ENCODE measurements at regions not wholly inside any gene's neighbourhood (a gene's known extent, or its start where the extent isn't known, plus 50 kb on each side); places are given as distances from the start of the nearest gene placed in this dataset.
A peak's percentile ranks its signal among the peaks of the same experiment; 100 is the strongest.

DNA sequence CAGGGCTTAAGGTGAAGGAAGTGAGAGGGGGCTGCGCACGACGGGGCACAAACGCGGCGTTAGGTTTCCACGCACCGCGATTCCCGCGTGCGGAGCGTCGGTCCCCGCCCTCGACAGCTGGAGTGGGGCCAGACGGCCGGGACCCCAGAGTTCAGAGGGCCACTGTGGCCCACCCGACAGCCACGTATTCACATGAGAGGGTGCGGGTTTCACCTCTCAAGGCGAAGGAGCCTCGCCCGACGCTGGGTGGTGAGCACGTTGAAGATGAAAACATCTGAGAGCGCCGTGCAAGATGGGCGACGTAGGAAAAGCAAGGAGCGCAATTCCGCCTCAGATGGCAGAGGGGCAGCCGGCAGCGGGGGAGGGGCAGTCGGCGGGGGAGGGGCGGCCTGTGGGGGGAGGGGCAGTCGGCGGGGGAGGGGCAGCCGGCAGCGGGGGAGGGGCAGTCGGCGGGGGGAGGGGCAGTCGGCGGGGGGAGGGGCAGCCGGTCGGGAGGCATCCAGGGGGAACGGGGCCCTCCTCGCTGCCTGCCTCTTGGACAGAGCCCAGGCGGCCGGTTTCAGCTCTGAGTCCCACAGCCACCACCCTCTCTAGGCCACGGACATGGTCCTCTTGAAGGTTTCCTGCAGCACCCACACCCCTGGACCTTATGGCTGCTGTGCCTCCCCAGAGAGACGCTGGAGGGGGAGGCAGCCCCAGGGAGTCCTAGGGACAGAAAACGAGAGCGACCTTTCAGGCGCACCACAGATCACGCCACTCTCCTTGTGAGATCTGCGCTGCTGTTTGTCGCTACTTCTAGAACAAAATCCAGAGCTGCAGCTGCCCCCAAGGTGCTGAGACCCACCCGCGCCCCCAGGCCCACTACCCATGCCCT lies 113.7 kb downstream of the DLL1 start:
- DNase-seq: peak; percentile 77

DNA sequence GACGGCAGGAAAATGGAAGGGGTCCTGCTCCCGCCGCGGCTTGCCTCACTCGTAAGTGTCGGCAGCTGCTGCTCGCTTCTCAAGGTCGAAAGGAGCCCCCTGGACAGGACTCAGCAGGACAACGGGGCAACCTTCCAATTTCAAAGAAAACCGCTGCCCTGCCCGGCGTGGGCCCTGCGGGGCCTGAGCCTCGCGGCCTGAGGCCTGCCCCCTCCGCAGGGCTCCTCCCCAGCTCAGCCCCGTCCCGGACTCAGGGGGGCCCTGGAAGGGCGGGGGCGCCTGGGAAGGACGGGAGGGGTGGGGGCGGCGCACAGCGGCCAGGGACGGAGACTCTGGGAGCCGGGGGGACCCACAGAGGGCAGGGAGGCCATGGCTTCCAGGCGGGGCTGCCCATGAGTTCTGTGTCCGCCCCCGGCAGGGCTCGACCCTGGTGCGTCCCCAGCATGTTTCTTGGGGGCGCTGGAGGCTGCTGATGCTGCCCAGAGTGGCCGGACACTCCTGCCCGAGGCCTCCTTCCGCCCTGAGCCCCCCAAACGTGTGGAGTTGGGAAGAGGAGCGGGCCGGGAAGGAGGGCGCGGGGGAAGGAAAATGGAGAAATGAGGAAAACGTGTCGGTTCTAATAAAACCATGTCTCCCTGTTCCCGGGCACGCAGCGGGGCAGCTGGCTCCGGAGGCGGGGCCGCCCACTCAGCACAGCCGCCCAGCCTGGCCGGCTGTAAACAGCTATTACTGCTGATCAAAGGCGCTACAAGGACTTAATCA lies 114.6 kb downstream of the DLL1 start:
- peak; percentile 94 for DNase-seq

DNA sequence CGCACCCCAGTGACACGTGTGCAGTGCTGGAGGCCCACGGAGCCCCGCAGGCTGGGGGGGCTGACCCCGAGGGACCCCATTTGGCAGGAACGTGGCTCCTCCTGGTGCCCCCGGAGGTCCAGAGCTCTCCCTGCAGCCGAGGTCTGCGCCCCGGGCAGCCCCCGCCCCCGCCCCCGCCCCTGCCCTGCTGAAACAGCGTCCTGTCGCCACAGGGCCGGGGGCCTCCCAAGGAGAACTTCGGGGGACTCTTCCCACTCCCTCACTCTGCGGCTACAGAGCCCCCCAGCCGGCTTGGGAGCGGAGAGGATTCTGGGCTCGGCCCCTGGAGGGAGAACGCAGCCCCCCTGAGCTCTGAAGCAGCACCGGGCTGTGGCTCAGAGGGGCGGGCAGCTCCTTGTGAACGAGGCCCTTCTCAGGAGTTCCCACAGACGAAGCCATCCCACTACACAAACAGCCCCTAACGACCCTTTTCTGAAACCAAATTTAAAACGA lies 115.2 kb downstream of the DLL1 start:
- no peak for DNase-seq

DNA sequence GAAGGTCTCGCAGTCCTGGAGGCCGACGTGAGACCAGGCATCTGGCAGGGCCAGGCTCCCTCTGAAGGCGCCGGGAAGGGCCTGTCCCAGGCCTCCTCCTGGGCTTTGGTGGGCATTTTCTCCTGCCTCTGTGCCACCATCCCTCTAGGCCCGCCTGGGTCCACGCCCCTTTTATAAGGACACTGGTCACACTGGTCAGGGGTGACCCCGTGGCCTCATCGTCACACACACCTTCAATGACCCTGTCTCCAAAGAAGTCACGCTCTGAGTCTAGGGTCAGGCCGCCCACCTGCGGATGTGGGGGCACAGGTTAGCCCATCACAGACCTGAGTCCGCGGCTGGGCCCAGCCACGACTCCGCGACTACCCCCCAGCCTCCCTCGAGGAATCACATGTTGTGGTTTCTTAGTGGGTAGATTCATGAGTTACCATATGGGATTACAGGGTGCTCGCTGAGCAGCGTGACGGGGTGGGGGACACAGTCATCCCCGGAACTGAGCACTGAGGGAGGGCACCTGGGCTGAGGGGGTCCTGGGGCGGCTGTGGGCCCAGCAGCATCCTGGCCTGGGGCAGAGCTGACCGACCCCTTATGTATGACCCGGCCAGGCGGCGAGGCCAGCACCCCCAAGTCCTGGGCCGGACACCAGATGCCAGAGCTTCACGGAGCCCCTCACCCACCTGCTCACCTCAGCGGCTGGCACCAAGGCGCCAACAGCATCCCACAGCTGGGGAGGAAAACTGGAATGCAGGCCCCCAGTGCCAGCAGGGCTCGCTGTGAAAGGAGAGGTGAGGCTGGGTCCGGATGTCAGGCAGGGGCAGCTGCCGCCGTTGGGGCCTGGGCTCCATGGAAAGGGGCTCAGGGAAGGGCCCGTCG lies 115.9 kb downstream of the DLL1 start:
- DNase-seq: no peak

DNA sequence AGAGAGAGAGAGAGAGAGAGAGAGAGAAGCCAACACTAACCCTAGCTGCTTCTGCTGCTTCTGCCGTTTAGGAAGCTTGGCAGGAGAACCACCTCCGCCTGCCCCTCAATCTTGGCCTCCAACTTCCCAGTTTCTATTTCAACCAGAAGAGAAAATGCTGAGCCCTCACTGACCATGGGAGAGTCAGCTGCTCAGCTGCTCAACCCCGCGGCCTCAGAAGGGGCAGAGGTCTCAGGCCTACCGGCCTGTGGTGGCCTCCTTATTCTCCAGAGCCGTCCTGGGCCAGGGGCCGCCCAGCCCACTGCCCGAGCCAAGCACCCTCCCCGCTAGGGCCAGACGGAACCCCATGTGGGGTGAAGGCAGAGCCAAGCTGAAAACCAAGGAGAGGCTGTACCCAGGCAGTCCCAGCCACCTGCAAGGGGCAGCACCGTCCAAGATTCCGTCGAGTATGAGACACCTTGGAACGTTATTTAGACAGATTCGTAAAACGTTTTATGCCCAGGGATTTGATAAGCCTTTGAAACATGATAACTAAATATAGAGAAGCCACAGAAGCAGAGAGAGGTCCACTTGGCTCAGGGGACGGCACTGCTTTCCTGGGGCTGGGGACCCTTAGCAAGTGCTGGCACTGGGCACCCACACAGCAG lies 116.6 kb downstream of the DLL1 start:
- no peak for DNase-seq

DNA sequence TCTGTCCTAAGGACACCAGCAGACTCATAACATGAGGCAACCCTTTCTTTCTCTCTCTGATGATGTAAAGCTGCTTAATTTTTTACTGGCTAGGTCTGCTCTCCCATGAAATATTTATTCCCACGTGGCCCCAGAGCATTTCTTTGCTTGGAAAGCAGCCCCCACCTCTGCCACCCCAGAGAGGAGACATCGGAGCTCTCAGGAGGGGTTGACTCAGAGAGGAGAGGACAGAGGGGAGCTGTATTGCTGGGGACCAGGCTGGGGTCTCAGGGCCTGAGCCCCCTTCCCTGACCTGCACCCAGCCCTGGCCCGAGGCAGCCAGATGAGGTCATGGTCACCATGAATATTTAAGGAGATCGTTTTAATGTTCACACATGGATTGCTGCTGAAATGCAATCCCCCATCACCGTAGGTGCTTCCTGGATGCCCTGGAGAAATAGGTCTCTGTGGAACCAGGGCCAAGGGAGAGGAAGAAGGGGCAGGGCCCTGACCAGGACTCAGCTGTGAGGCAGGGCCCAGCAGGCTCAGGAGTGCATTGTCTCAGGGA lies 117.5 kb downstream of the DLL1 start:
- peak; percentile 34 for DNase-seq

DNA sequence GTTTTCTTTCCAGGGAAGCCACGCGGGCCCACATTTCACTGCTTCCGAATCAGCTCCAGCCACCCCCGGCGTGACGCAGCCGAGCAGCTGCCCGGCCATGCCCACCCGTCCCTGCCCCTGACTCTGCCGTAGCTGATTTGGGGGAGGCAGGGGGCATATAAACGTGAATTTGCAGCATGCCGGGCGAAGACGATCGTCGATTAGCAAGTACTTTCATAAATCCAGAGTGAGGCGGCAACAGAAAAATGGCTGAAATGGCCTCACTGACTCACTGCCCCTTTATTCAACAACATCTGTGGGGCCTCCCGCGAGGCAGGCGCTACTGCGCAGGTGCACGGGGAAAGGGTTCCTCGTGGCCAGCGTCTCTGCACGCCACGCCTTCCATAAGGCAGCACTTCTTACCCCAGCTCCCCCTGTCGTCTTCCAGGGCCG lies 118.0 kb downstream of the DLL1 start:
- no peak for DNase-seq

DNA sequence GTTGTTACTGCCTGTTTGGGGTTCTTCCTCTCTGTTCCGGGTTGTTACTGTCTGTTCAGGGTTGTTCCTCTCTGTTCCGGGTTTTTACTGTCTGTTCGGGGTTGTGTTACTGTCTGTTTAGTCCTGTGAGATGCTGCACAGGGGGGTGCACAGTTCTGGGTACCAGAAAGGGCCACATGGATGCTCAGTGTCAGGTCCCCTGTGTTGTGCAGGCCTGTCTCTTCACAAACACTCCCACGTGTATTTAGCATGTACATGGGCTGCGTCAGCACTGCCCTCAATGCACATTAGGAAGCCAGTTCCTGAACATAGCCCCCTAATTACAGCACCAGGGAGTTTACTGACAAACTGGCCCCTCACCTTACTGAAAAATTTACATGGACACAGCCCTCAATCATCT lies 118.5 kb downstream of the DLL1 start:
- no peak for DNase-seq

DNA sequence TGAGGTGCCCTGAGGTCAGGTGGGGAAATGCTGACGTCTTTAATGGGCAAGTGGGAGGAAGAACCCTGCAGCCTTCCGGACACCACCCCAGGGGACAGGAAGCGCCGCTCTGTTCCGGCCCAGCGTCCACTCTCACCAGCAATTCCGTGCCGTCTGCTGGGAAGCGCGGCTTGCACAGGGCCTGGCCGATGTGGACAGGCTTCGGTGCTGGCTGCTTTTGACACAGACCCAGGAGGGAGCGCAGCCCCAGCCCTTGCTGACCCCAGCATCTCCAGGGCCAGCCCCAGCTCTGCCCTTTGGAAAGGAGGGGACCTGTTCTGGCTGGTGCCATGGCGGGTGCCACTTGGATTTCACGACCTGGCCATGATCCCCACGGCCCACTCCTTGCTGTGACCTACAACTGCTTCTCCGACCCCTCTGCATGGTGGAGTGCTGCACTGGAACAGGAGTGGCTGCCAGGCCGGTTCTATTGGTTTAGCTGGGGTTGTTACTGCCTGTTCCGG lies 123.2 kb downstream of the DLL1 start:
- no peak for DNase-seq

DNA sequence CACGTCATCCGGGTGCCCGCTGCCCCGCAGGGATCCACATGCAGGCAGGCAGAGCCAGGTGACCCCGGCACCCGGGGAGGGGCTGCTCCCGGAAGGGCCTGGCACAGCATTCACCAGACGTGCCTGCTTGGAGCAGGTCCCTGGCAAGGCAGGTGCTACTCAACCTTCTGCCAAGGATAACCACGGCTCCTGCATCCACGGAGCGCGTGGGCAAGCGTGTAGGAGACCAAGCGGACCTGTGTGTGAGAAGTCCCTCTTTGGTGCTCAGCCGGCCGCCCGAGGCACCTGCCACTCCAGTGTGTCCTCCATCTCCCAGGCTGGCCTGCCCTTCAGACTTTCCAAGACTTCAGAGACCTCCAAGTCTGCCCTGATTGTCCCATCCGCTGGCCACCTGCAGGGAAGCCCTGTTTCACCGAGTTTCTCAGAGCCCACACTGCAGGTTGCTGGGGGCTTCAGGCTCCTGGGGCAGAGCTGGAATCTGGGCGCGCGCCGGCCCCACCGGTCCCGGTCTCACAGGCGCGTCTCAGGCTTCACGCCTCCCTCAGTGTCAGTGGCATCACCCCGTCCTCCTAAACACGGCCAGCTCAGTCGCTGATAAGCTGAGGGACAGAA lies 124.3 kb downstream of the DLL1 start:
- no peak for DNase-seq

DNA sequence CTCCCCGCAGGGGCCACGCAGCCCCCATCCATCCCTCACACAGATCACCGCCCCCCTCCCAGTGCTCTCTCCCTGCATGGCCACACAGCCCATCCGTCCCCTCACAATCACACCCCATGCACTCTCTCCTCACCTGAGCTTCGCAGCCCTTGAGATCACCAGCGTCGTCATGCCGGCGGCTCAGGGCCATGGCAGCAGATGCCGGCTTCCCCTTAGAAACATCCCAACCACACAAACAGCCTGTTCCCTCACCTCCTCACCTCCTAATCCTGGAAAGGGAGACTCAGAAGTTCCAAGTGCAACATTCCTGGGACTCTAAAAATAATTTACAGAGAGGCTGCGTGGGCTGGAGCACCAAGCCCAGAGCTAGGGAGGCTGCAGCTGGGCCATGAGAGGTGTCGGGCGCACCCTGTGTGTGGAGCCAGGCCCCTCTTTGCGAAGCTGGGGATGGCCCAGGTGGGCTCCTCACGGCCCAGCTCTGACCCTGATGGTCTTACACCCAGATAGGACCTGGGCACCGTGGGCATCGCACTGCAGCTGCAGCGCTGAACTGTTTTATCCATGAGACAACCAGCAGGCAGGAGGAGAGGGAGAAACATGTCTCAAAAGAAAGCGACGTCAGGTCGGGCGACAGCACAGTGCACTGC lies 125.3 kb downstream of the DLL1 start:
- no peak for DNase-seq

DNA sequence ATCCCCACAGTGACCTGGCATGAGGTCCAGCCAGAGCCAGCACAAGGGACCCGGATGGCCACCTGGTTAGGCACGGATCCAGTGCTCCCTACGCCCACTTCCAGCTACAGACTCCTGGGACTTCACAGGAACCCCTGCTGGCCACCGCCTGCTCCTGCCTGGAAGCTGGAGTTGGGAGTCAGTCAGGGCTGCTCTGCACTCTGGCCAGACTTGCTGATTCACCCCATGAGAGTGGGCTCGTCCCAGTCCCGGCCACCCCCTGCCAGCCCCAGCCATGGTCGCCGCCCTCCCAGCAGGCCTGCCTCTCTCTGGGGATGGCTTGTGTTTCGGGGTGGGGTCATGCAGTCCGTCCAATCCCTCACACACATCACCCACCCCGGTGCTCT lies 125.8 kb downstream of the DLL1 start:
- DNase-seq: peak; percentile 33

DNA sequence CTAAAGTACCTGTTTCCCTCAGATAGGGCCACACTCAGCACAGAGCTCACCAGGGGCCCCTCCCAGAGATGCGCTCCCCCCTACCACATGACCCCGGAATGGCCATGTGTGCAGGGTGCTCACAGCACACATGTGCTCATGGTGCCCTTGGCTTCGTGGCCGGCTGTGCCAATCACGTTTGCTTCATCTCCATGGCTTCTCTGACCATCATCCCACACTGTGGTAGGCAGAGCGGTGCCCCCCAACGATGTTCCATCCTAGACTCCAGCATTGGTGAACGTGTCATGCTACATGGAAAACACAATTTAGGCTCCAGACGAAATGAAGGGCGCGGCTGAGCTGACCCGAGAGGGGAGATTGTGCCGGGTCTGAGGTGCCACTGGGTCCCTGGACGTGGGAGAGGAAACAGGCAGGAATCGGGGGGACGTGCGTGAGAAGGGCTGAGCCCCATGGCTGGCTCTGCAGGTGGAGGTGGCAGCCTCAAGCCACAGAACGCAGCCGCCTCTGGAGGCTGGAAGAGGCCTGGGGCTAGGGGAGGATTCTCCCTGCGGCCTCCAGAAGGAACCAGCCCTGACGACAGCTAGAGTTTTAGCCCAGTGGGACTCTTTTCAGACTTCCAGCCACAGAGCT lies 126.5 kb downstream of the DLL1 start:
- DNase-seq: no peak

DNA sequence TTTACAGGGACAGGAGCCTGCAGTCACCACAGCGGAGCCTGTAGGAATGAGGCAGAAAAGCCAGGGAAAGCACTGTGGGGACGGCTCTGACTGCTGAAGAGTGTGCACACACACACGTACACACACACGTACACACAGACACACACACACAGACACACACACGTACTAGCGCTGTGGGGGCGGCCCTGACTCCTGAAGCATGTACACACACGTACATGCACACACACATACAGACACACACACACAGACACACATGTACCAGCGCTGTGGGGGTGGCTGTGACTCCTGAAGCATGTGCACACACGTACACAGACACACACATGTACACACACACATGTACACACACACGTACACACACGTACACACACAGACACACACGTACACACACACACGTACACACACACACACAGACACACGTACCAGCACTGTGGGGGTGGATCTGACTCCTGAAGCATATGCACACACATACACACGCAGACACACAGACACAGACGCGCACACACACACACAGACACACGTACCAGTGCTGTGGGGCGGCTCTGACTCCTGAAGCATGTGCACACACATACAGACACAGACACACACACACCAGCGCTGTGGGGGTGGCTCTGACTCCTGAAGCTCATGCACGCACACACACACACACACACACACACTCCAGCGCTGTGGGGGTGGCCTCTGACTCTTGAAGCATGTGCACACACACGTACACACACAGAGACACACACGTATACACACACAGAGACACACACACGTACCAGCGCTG lies 127.3 kb downstream of the DLL1 start:
- no peak for DNase-seq

DNA sequence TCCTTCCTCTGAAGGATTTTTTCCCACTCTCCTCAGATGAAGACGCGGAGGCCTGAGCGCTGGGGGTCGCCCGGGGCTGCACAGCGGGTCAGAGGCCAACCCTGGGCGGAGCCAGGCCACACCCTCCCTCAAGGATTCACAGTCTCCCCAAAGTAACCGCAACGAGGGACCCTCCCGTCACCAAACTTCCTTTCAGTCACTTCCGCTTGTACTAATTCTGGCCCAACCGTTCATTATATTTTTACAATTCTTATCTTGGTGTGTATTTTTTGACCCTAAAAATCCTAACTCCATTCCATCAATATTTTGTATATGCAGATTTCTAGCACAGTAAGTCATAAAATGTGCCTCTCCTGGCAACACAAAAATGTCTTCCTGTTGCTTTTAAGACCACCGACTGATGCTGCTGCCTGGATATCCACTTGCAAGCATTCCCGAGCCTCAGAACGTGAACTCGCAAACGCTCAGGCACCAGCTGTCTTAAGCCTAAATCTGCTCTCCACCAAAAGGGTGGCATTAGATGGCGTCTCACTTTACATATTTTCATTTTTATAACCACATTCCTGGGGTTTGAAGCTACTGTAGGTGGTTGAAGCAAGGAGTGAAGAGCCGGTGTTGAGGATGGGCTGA lies 128.0 kb downstream of the DLL1 start:
- no peak for DNase-seq

DNA sequence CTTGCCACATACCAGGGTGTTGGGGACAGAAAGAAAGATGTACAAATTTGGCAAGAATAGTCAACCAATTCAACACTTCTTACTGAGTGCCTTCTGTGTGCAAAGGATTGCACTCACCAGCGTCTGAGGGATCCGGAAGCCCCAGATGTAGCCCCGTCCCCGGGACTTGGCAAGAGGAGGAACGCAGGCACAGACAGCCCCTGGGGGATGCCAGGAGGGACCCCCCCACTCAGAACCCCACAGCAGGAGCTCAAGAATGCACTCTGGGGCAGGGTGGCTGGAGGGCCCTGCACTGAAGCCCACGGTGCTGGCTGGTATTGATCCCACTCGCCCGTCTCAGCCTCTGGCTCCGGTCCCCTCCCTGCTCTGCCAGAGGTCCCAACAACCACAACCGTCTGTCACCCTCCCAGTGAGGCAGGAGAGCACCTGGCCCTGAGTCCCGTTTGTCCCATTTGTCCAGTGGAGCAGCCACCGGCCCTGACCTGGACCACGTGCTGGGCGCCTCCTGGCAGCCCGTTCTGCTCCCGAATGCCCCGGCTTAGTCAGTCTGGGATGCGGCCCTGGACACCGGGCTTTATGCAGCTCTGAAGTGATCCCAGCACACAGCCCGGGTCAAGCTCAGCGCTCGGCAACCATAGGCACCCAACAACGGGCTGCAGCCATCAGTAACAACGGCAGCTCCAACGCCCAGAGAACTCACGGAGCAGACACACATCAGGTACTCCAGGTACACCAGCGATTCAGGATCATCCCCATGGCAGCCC lies 128.7 kb downstream of the DLL1 start:
- DNase-seq: no peak

DNA sequence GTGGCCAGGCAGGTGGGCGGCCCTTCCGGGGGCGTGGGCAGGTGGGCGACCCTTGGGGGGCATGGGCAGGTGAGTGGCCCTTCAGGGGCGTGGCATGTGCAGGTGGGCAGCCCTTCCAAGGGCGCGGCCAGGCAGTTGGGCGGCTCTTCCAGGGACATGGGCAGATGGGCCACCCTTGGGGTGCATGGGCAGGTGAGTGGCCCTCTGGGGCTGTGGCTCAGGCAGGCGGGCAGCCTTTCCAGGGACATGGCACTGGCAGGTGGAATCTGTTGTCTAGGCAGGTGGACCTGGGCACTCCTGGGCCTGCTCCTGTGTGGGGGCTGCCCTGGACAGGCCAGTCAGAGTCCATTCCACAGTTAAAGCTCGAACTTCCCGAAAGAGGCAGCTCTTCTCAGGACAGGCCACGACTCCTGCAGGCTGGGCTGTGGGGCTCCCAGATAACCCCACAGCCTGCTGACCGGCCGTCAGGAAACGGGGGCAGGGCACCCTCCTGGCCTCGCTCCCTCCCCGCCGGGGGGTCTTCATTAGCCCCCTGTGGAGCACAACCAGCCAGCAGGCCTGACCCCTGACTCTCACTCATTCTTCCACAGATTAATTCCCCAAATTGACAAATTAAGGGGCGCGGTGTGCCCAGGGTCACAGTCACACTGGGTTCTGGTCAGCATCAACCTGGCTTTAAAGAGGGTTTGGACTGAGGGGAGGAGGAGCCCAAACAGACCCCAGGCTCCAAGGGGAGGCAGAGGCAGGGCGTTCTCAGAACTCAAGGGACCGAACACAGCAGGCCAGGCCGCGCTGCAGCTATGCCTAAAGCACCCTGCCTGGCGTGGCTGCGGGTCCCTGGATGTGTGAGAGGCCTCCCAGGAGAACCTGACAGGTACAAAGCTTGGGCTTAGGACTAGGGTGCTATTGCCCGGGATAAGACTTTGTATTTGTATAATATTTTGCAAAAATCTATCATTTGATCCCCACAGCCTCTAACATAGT lies 130.0 kb downstream of the DLL1 start:
- no peak for DNase-seq
